IMR-90 (cell line): ENCODE measurements at regions not wholly inside any gene's neighbourhood (a gene's known extent, or its start where the extent isn't known, plus 50 kb on each side); places are given as distances from the start of the nearest gene placed in this dataset.

Experiments
- ATAC-seq: fragments of 200-7000 bp; cut with Tn5 transposase; 2 replicates; pipeline ENCODE4 v1.9.1; 2020; ENCODE audit warnings: low read depth, mild to moderate bottlenecking, moderate library complexity
- BruUV-seq: library from RNA; stranded (reverse); fragments of 400-500 nt; replicated peaks from 2 replicates; lab custom pipeline; 2021; lab: Mats Ljungman, UMichigan
- CTCF ChIA-PET: fragments of 300-600 bp; formaldehyde crosslinking; extraction: SDS; loops from one replicate; lab custom pipeline; 2021; ENCODE audit warnings: antibody characterized with exemption; lab: Yijun Ruan, JAX
- POLR2A ChIA-PET: fragments of 300-600 bp; sonication (Branson Sonifier 250); formaldehyde crosslinking; loops from one replicate; lab custom pipeline; 2022; ENCODE audit warnings: antibody characterized with exemption; ENCODE audit not compliant: unreplicated experiment; lab: Charles Lee
- DNase-seq: peaks from one replicate; pipeline ENCODE4 v3.0.0; 2013
- H2AFZ ChIP-seq: replicated peaks from 2 replicates; pipeline ENCODE3; 2013; ENCODE audit warnings: low read length, mild to moderate bottlenecking; ENCODE audit not compliant: poor library complexity
- H2AK5ac ChIP-seq: 2 replicates; pipeline ENCODE4 v1.6.1; 2013; ENCODE audit warnings: low read depth, low read length, inconsistent platforms
- H2AK9ac ChIP-seq: replicated peaks from 2 replicates; pipeline ENCODE3; 2013; ENCODE audit warnings: mild to moderate bottlenecking, low read depth, low read length, moderate library complexity; ENCODE audit not compliant: poor library complexity
- H2BK120ac ChIP-seq: 2 replicates; pipeline ENCODE4 v1.6.1; 2013; ENCODE audit warnings: low read depth, low read length, inconsistent platforms
- H2BK15ac ChIP-seq: 3 replicates; pipeline ENCODE4 v1.6.1; 2013; ENCODE audit warnings: low read depth, low read length, inconsistent platforms
- H2BK20ac ChIP-seq: 2 replicates; pipeline ENCODE4 v1.6.1; 2013; ENCODE audit warnings: low read depth, mild to moderate bottlenecking, inconsistent platforms, low read length, moderate library complexity
- H2BK5ac ChIP-seq: 2 replicates; pipeline ENCODE4 v1.6.1; 2013; ENCODE audit warnings: mild to moderate bottlenecking, low read depth, low read length, inconsistent platforms; ENCODE audit not compliant: poor library complexity, severe bottlenecking
- H3K14ac ChIP-seq: replicated peaks from 2 replicates; pipeline ENCODE4 v1.6.1; 2013; ENCODE audit warnings: low read depth, low read length, inconsistent platforms
- H3K18ac ChIP-seq: 2 replicates; pipeline ENCODE4 v1.6.1; 2013; ENCODE audit warnings: low read depth, low read length, control low read depth
- H3K23ac ChIP-seq: 2 replicates; pipeline ENCODE4 v1.6.1; 2013; ENCODE audit warnings: low read depth, low read length, inconsistent platforms
- H3K27ac ChIP-seq: 2 replicates; pipeline ENCODE4 v1.5.1; 2013; ENCODE audit warnings: mild to moderate bottlenecking, control low read depth, low read length; ENCODE audit not compliant: insufficient read depth
- H3K27me3 ChIP-seq: 2 replicates; pipeline ENCODE4 v1.6.1; 2013; ENCODE audit warnings: low read length; ENCODE audit not compliant: control insufficient read depth, insufficient read depth
- H3K36me3 ChIP-seq: 2 replicates; pipeline ENCODE4 v1.6.1; 2013; ENCODE audit warnings: low read length, mixed read lengths; ENCODE audit not compliant: control insufficient read depth, insufficient read depth
- H3K4ac ChIP-seq: 2 replicates; pipeline ENCODE4 v1.6.1; 2013; ENCODE audit warnings: low read depth, low read length, inconsistent platforms
- H3K4me1 ChIP-seq: 2 replicates; pipeline ENCODE4 v1.6.1; 2013; ENCODE audit warnings: low read length, mixed read lengths; ENCODE audit not compliant: control insufficient read depth, insufficient read depth
- H3K4me2 ChIP-seq: 2 replicates; pipeline ENCODE4 v1.6.1; 2013; ENCODE audit warnings: low read depth, mild to moderate bottlenecking, control low read depth, low read length, moderate library complexity
- H3K4me3 ChIP-seq: 2 replicates; pipeline ENCODE4 v1.5.1; 2013; ENCODE audit warnings: low read depth, mild to moderate bottlenecking, control low read depth, low read length, moderate library complexity; ENCODE audit not compliant: insufficient read depth
- H3K56ac ChIP-seq: 2 replicates; pipeline ENCODE4 v1.6.1; 2013; ENCODE audit warnings: low read length, inconsistent platforms; ENCODE audit not compliant: insufficient read depth; ENCODE audit errors: extremely low read depth
- H3K79me1 ChIP-seq, 2 experiments: 2 replicates each; pipeline ENCODE4 v1.6.1; 2013; ENCODE audit warnings: low read length in 2 of 2, inconsistent platforms in 1 of 2, low read depth in 1 of 2
- H3K9ac ChIP-seq: 2 replicates; pipeline ENCODE4 v1.6.1; 2013; ENCODE audit warnings: low read depth, low read length, control low read depth
- H3K9me1 ChIP-seq: 2 replicates; pipeline ENCODE4 v1.6.1; 2013; ENCODE audit warnings: low read length, inconsistent platforms; ENCODE audit not compliant: insufficient read depth
- H3K9me3 ChIP-seq: 2 replicates; pipeline ENCODE4 v1.6.1; 2013; ENCODE audit warnings: low read length; ENCODE audit not compliant: control insufficient read depth, insufficient read depth
- H4K20me1 ChIP-seq: 2 replicates; pipeline ENCODE4 v1.6.1; 2013; ENCODE audit warnings: low read length, inconsistent platforms; ENCODE audit not compliant: insufficient read depth
- H4K5ac ChIP-seq: 2 replicates; pipeline ENCODE4 v1.6.1; 2013; ENCODE audit warnings: mild to moderate bottlenecking, low read depth, low read length, control low read depth
- H4K8ac ChIP-seq, 2 experiments: 2 replicates each; pipeline ENCODE4 v1.6.1; 2013; ENCODE audit warnings: low read depth in 2 of 2, low read length in 2 of 2, control low read depth in 1 of 2, inconsistent platforms in 1 of 2
- H4K91ac ChIP-seq: 2 replicates; pipeline ENCODE4 v1.6.1; 2013; ENCODE audit warnings: low read depth, low read length, inconsistent platforms; ENCODE audit not compliant: insufficient read depth
- BHLHE40 ChIP-seq: fragments of 150-350 bp; IDR thresholded peaks from 2 replicates; pipeline ENCODE4 v1.6.1; 2016; ENCODE audit warnings: mild to moderate bottlenecking, low read depth, low read length
- CEBPB ChIP-seq: IDR thresholded peaks from 2 replicates; pipeline ENCODE4 v1.6.1; 2012; ENCODE audit warnings: low read depth, low read length, improper control_type of control experiment
- CHD1 ChIP-seq: IDR thresholded peaks from 2 replicates; pipeline ENCODE4 v1.6.1; 2012; ENCODE audit warnings: low read depth, low read length, improper control_type of control experiment
- FOS ChIP-seq: fragments of 150-350 bp; IDR thresholded peaks from 2 replicates; pipeline ENCODE4 v1.6.1; 2016; ENCODE audit warnings: low read depth, low read length
- MAZ ChIP-seq: IDR thresholded peaks from 2 replicates; pipeline ENCODE4 v1.6.1; 2012; ENCODE audit warnings: low read depth, mild to moderate bottlenecking, low read length, improper control_type of control experiment, moderate library complexity, borderline replicate concordance
- MXI1 ChIP-seq: IDR thresholded peaks from 2 replicates; pipeline ENCODE4 v1.6.1; 2012; ENCODE audit warnings: low read depth, mild to moderate bottlenecking, low read length, moderate library complexity, borderline replicate concordance
- RAD21 ChIP-seq: IDR thresholded peaks from 2 replicates; pipeline ENCODE4 v1.6.1; 2012; ENCODE audit warnings: low read length, improper control_type of control experiment
- RFX5 ChIP-seq: IDR thresholded peaks from 2 replicates; pipeline ENCODE4 v1.8.0; 2012; ENCODE audit warnings: low read depth, mild to moderate bottlenecking, low read length, moderate library complexity
- WGBS, 2 experiments: methylation state at CpG; one replicate each; pipeline versions ENCODE4 v1.1.5 to v1.1.7; 2013; ENCODE audit warnings: missing lambda C conversion rate in 2 of 2; ENCODE audit not compliant: insufficient read length in 1 of 2; ENCODE audit errors: extremely low coverage in 2 of 2; 5-methylcytosine and 5-hydroxymethylcytosine counted together
- dilution Hi-C: fragments of 300-500 bp; cut with HindIII; formaldehyde crosslinking; loops from one replicate; pipeline ENCODE4 v1.14.3; 2018; ENCODE audit warnings: low sequenced_read_pairs; ENCODE audit not compliant: unreplicated experiment
- in situ Hi-C: fragments of 300-500 bp; cut with MboI; formaldehyde crosslinking; loops from 3 replicates; pipeline ENCODE4 v1.14.3; 2019; ENCODE audit warnings: low sequenced_read_pairs, inconsistent platforms, mixed read lengths
- intact Hi-C: fragments of 100-400 bp; cut with micrococcal nuclease; formaldehyde crosslinking; loops from 2 replicates; pipeline ENCODE4 v1.10.0; 2022
- TF ChIP-seq, protein P1 (sequence below): fragments of 150-350 bp; IDR thresholded peaks from 2 replicates; pipeline ENCODE4 v1.6.1; 2017; ENCODE audit warnings: mild to moderate bottlenecking, antibody characterized with exemption, low read length, low read depth
- TF ChIP-seq, protein P2 (sequence below): conservative IDR thresholded peaks from 2 replicates; pipeline ENCODE4 v1.5.1; 2012; ENCODE audit warnings: mild to moderate bottlenecking, low read depth, low read length, improper control_type of control experiment

DNA sequence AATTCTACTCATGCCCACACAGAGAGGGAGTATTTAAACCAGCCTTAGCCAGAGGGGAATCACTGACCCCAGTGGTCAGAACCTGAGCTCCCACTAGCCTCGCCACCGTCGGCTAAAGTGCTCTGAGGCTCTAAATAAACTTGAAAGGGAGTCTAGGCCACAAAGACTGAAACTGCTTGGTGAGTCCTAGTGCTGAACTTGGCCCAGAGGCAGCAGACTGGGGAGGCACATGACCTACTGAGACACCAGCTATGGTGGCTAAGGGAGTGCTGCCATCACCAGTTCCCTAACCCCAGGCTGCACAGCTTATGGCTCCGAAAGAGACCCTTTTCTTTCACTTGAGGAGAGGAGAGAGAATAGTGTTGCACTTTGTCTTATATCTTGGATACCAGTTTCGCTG lies 1542.8 kb downstream of the KCNT2 start:
- intact Hi-C loops (no loop called here), in situ Hi-C loops (no loop called here), dilution Hi-C loops (no loop called here)
- Histone ChIP-seq H3K9me1 (no peaks in the 10 kb centered on the region), H3K56ac (no peak overlapping the region), H4K8ac (no peak overlapping the region), H3K27ac (no peak overlapping the region), H4K91ac (no peak overlapping the region), H2AK5ac (no peak overlapping the region), H3K27me3 (no peaks in the 10 kb centered on the region), H3K36me3 (no peaks in the 10 kb centered on the region), H3K9me3 (no peaks in the 10 kb centered on the region), H3K23ac (no peak overlapping the region), H2BK5ac (no peak overlapping the region), H3K9ac (no peak overlapping the region), H3K4me1 (no peaks in the 10 kb centered on the region), H2AK9ac (no peak overlapping the region), H3K14ac (no peak overlapping the region), H4K20me1 (no peaks in the 10 kb centered on the region), H2BK20ac (no peak overlapping the region), H2BK15ac (no peak overlapping the region), H3K4ac (no peak overlapping the region), H2BK120ac (no peak overlapping the region), H2AFZ (no peak overlapping the region), H3K79me1 (no peaks in the 10 kb centered on the region), H4K5ac (no peak overlapping the region), H3K4me3 (no peak overlapping the region), H3K18ac (no peak overlapping the region), H3K4me2 (no peak overlapping the region)
- ChIA-PET CTCF (no interaction called here), POLR2A (no interaction called here)
- no TSS peak for BruUV-seq
- no peak for ATAC-seq
- DNase-seq = no peak
- no CpG with 5 or more reads among the region's 5 CpGs for WGBS, 2 experiments
- TF ChIP-seq RAD21 (no peak), CEBPB (no peak), FOS (no peak), RFX5 (no peak), BHLHE40 (no peak), MAZ (no peak), MXI1 (no peak), CHD1 (no peak)
- TF ChIP-seq, protein P1, sequence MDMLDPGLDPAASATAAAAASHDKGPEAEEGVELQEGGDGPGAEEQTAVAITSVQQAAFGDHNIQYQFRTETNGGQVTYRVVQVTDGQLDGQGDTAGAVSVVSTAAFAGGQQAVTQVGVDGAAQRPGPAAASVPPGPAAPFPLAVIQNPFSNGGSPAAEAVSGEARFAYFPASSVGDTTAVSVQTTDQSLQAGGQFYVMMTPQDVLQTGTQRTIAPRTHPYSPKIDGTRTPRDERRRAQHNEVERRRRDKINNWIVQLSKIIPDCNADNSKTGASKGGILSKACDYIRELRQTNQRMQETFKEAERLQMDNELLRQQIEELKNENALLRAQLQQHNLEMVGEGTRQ = no peak
- TF ChIP-seq, protein P2, sequence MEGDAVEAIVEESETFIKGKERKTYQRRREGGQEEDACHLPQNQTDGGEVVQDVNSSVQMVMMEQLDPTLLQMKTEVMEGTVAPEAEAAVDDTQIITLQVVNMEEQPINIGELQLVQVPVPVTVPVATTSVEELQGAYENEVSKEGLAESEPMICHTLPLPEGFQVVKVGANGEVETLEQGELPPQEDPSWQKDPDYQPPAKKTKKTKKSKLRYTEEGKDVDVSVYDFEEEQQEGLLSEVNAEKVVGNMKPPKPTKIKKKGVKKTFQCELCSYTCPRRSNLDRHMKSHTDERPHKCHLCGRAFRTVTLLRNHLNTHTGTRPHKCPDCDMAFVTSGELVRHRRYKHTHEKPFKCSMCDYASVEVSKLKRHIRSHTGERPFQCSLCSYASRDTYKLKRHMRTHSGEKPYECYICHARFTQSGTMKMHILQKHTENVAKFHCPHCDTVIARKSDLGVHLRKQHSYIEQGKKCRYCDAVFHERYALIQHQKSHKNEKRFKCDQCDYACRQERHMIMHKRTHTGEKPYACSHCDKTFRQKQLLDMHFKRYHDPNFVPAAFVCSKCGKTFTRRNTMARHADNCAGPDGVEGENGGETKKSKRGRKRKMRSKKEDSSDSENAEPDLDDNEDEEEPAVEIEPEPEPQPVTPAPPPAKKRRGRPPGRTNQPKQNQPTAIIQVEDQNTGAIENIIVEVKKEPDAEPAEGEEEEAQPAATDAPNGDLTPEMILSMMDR = no peak
